Embryonic facial prominence (tissue), 1 donor: ENCODE measurements at regions not wholly inside any gene's neighbourhood (a gene's known extent, or its start where the extent isn't known, plus 50 kb on each side); places are given as distances from the start of the nearest gene placed in this dataset.

Experiments used
- DNase-seq: peaks from one replicate; pipeline ENCODE4 v3.0.0-alpha.2; 2016; ENCODE audit errors: extremely low spot score

- no peak for DNase-seq
Measured at GRCh38 chr7:144975882-144976281, 140.0 kb upstream of the TPK1 start.

- DNase-seq = no peak
Measured at GRCh38 chr7:144969787-144970186, 133.9 kb upstream of the TPK1 start.

- no peak for DNase-seq
Measured at GRCh38 chr7:144960763-144961162, 124.9 kb upstream of the TPK1 start.

GRCh38 chr7:144957998-144958397, 122.1 kb upstream of the TPK1 start:
- DNase-seq = no peak

GRCh38 chr7:144955422-144955821, 119.6 kb upstream of the TPK1 start:
- DNase-seq = no peak

- no peak for DNase-seq
Measured at GRCh38 chr7:144941127-144941526, 105.3 kb upstream of the TPK1 start.

GRCh38 chr7:144937199-144937598, 101.3 kb upstream of the TPK1 start:
- DNase-seq = no peak

GRCh38 chr7:144936314-144936713, 100.5 kb upstream of the TPK1 start:
- no peak for DNase-seq

GRCh38 chr7:144910411-144910810, 74.6 kb upstream of the TPK1 start:
- DNase-seq = no peak

GRCh38 chr7:144908943-144909556, 73.2 kb upstream of the TPK1 start:
- no peak for DNase-seq

- no peak for DNase-seq
Measured at GRCh38 chr7:144908324-144908723, 72.5 kb upstream of the TPK1 start.

- DNase-seq = no peak
Measured at GRCh38 chr7:144907577-144907976, 71.7 kb upstream of the TPK1 start.

- no peak for DNase-seq
Measured at GRCh38 chr7:144903201-144903600, 67.3 kb upstream of the TPK1 start.

GRCh38 chr7:144892761-144893160, 56.9 kb upstream of the TPK1 start:
- DNase-seq = no peak
